NOMO-1 treated with DMSO at 0.1 percent for 48 hours (cell line): ENCODE measurements at regions not wholly inside any gene's neighbourhood (a gene's known extent, or its start where the extent isn't known, plus 50 kb on each side); places are given as distances from the start of the nearest gene placed in this dataset.
A peak's percentile ranks its signal among the peaks of the same experiment; 100 is the strongest.

Experiments
- DNase-seq: peaks from one replicate; lab custom pipeline; 2025; ENCODE audit not compliant: unreplicated experiment; lab: John Stamatoyannopoulos, UW

- DNase-seq, result peak; percentile 58
Measured at GRCh38 chr10:78742730-78743615, 325.8 kb upstream of the ZMIZ1 start.

- DNase-seq, result no peak
Measured at GRCh38 chr10:78744056-78744455, 324.7 kb upstream of the ZMIZ1 start.

GRCh38 chr10:78744491-78745090 lies 324.2 kb upstream of the ZMIZ1 start:
- no peak for DNase-seq

- DNase-seq, result no peak
Measured at GRCh38 chr10:78745441-78745840, 323.3 kb upstream of the ZMIZ1 start.

- no peak for DNase-seq
Measured at GRCh38 chr10:78746155-78746763, 322.5 kb upstream of the ZMIZ1 start.

GRCh38 chr10:78747401-78748234 lies 321.1 kb upstream of the ZMIZ1 start:
- DNase-seq, result no peak

GRCh38 chr10:78748235-78748533 lies 320.6 kb upstream of the ZMIZ1 start:
- DNase-seq, result no peak

GRCh38 chr10:78749200-78749599 lies 319.6 kb upstream of the ZMIZ1 start:
- DNase-seq, result no peak

- DNase-seq, result no peak
Measured at GRCh38 chr10:78749898-78750297, 318.9 kb upstream of the ZMIZ1 start.

GRCh38 chr10:78750418-78750817 lies 318.3 kb upstream of the ZMIZ1 start:
- DNase-seq, result no peak

- no peak for DNase-seq
Measured at GRCh38 chr10:78751716-78752115, 317.1 kb upstream of the ZMIZ1 start.

GRCh38 chr10:78752221-78752620 lies 316.5 kb upstream of the ZMIZ1 start:
- no peak for DNase-seq

- DNase-seq, result no peak
Measured at GRCh38 chr10:78752708-78753107, 316.1 kb upstream of the ZMIZ1 start.

GRCh38 chr10:78754269-78755062 lies 314.3 kb upstream of the ZMIZ1 start:
- DNase-seq, result peak; percentile 6

- DNase-seq, result no peak
Measured at GRCh38 chr10:78755063-78755701, 313.6 kb upstream of the ZMIZ1 start.

GRCh38 chr10:78755877-78756455 lies 312.8 kb upstream of the ZMIZ1 start:
- DNase-seq, result no peak

GRCh38 chr10:78756604-78757343 lies 312.0 kb upstream of the ZMIZ1 start:
- peak; percentile 96 for DNase-seq

GRCh38 chr10:78757344-78757925 lies 311.3 kb upstream of the ZMIZ1 start:
- no peak for DNase-seq

- no peak for DNase-seq
Measured at GRCh38 chr10:78758176-78758575, 310.6 kb upstream of the ZMIZ1 start.
